GM12873 (cell line): ENCODE measurements at regions not wholly inside any gene's neighbourhood (a gene's known extent, or its start where the extent isn't known, plus 50 kb on each side); places are given as distances from the start of the nearest gene placed in this dataset.

Experiments
- CTCF ChIP-seq: IDR thresholded peaks from 2 replicates; pipeline ENCODE4 v1.5.1; 2012; ENCODE audit warnings: low read depth, mild to moderate bottlenecking, moderate library complexity, low read length, control low read depth; ENCODE audit not compliant: insufficient read depth; ENCODE audit errors: missing control alignments

GRCh38 chr4:4624276-4624897, 82.5 kb upstream of the STX18 start:
- TF ChIP-seq CTCF = no peak

- no peak for TF ChIP-seq CTCF
Measured at GRCh38 chr4:4619821-4620220, 78.0 kb upstream of the STX18 start.

GRCh38 chr4:4618847-4619246, 77.0 kb upstream of the STX18 start:
- TF ChIP-seq CTCF = no peak

DNA sequence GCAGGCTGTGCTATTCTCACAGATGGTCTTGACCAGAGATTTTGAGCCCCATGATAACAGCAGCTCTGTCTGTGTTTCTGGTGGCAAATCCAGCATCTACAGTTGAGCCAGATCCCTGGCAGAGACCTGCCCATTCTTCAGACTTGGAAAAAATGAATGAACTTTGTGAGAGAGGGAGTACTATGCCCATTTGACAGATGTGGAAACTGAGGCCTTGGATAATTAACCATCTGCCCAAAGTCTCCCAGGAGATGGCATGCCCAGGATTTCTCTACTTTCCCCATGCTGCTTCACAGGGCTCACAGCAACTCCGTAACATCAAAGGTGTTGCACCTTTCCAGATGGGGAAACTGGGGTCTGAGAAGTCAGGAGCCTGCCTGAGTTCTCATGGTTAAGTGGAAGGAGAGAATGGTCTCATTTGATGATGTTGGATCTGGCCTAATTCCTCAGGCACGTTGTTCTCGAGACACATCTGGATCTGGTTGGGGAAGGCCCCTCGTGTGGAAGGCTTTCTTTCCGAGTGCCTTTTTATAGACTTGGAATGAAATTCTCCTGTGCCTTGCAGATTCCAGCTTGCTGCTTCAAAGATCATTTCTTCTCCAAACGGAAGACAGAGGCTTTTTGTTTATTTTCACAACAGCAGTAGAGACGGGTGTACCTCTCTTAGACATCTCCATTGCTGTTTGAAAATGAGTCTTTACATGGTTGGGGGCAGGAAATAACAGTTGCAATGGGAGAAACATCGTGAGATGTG, 73.3 kb upstream of the STX18 start:
- no peak for TF ChIP-seq CTCF

GRCh38 chr4:4613641-4614286, 71.9 kb upstream of the STX18 start:
- no peak for TF ChIP-seq CTCF

DNA sequence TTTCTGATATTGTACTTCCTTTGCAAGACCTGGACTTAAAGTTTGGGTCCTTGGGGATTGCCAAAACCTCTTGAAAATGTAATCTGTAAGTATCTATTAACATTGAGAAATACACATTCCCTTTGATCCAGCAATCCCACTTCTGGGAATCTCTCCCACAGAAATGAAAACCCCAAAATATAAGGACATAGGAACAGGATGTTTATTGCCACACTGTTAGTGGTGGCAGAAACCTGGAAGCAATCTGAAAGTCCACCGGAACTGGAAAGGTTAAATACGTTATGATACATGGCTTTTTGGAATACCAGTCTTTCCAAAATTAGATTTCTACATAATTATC, 71.2 kb upstream of the STX18 start:
- no peak for TF ChIP-seq CTCF

DNA sequence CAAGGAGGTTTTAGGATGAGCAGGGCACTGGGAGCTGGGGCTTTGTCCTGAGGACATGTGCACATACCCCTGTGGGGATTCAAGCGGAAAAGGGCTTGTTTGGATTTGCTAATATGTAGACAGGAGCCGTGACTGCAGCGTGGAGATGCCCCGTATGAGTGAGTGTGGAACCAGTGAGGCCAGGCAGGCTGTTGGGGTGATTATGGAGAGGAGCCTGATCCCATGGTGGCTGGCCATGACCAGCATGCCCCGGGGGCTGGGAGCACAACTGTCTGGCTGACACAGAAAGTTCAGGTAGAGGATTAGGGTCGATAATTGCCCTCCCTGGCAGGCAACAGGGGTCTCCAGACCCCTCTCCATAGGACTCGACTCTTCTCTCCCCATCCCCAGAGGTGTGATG, 68.8 kb upstream of the STX18 start:
- no peak for TF ChIP-seq CTCF
